Spleen (tissue), 7 donors: ENCODE measurements at regions not wholly inside any gene's neighbourhood (a gene's known extent, or its start where the extent isn't known, plus 50 kb on each side); places are given as distances from the start of the nearest gene placed in this dataset.

Experiments used
- CTCF ChIP-seq, 11 experiments: fragments of 200-600 bp in 7 of 11; fragments of 450-650 bp in 4 of 11; sonication (generic) in 4 of 11; IDR thresholded peaks in 8 of 11; conservative IDR thresholded peaks in 3 of 11; 1 replicate in 7 of 11; 2 replicates in 4 of 11; pipeline versions ENCODE4 v1.4.0 to v1.8.0; 2016 to 2021; ENCODE audit warnings: antibody characterized with exemption in 11 of 11, inconsistent platforms in 4 of 11, mild to moderate bottlenecking in 1 of 11
- POLR2A ChIP-seq, 3 donors: fragments of 450-650 bp; IDR thresholded peaks; one replicate each; pipeline ENCODE4 v1.5.1; 2017; ENCODE audit warnings: antibody characterized with exemption in 3 of 3, mild to moderate bottlenecking in 1 of 3
- POLR2AphosphoS5 ChIP-seq, 3 donors: sonication (generic); formaldehyde crosslinking; IDR thresholded peaks; one replicate each; pipeline ENCODE4 v1.5.1; 2017; ENCODE audit warnings: antibody characterized with exemption in 3 of 3
- donor health status: DM: no; HTN: no; CAD: no; lungs with moderate emphysema.
- donor health status: DM: no; HTN: no; CAD: no.
- donor health status: DM: no; HTN: no; CAD: no.

GRCh38 chr7:138214926-138215325 is 138.7 kb downstream of the AKR1D1 start:
- TF ChIP-seq POLR2AphosphoS5 (IDR thresholded peaks at IDR 0.05) (no peak), CTCF (IDR thresholded peaks at IDR 0.05 in 8 of 11, conservative IDR thresholded peaks at IDR 0.05 in 3 of 11) (no peak), POLR2A (IDR thresholded peaks at IDR 0.05) (no peak)
